ENCODE measurements at regions not wholly inside any gene's neighbourhood (a gene's known extent, or its start where the extent isn't known, plus 50 kb on each side); places are given as distances from the start of the nearest gene placed in this dataset.

- H3K36me3 ChIP-seq (ENCODE audit: insufficient read depth) = no peaks in the 10 kb centered on the region
- H3K27ac ChIP-seq = no peak overlapping the region
- no peaks in the 10 kb centered on the region for H3K27me3 ChIP-seq (ENCODE audit: insufficient read depth, low read depth)
- no peaks in the 10 kb centered on the region for H3K79me2 ChIP-seq (ENCODE audit: insufficient read depth, low read depth)
- H2AFZ ChIP-seq (ENCODE audit: low read depth) = no peak overlapping the region
- H3K4me3 ChIP-seq (IDR thresholded peaks at IDR 0.05; ENCODE audit: insufficient read depth, low read depth, low read length) = no peak overlapping the region
- no peak for TF ChIP-seq CTCF (conservative IDR thresholded peaks at IDR 0.05; ENCODE audit: low read depth, low read length)
- H3K9ac ChIP-seq = no peak overlapping the region
- no peak overlapping the region for H3K4me2 ChIP-seq
- no peaks in the 10 kb centered on the region for H3K4me1 ChIP-seq (ENCODE audit: low read depth, poor library complexity, severe bottlenecking)
- no peaks in the 10 kb centered on the region for H4K20me1 ChIP-seq (ENCODE audit: insufficient read depth)
Observed at GRCh38 chr7:26587536-26587935, 276.9 kb downstream of the SKAP2 start.

GRCh38 chr7:26588511-26588910 lies 275.9 kb downstream of the SKAP2 start:
- Histone ChIP-seq H3K27ac (no peak overlapping the region), H3K36me3 (ENCODE audit: insufficient read depth) (no peaks in the 10 kb centered on the region), H2AFZ (ENCODE audit: low read depth) (no peak overlapping the region), H4K20me1 (ENCODE audit: insufficient read depth) (no peaks in the 10 kb centered on the region), H3K27me3 (ENCODE audit: insufficient read depth, low read depth) (no peaks in the 10 kb centered on the region), H3K4me1 (ENCODE audit: low read depth, poor library complexity, severe bottlenecking) (no peaks in the 10 kb centered on the region), H3K4me3 (IDR thresholded peaks at IDR 0.05; ENCODE audit: insufficient read depth, low read depth, low read length) (no peak overlapping the region), H3K79me2 (ENCODE audit: insufficient read depth, low read depth) (no peaks in the 10 kb centered on the region), H3K4me2 (no peak overlapping the region), H3K9ac (no peak overlapping the region)
- TF ChIP-seq CTCF (conservative IDR thresholded peaks at IDR 0.05; ENCODE audit: low read depth, low read length) = no peak

GRCh38 chr7:26590709-26591108 lies 273.7 kb downstream of the SKAP2 start:
- H2AFZ ChIP-seq (ENCODE audit: low read depth) = no peak overlapping the region
- H3K79me2 ChIP-seq (ENCODE audit: insufficient read depth, low read depth) = no peaks in the 10 kb centered on the region
- no peaks in the 10 kb centered on the region for H3K36me3 ChIP-seq (ENCODE audit: insufficient read depth)
- H4K20me1 ChIP-seq (ENCODE audit: insufficient read depth) = no peaks in the 10 kb centered on the region
- H3K27me3 ChIP-seq (ENCODE audit: insufficient read depth, low read depth) = no peaks in the 10 kb centered on the region
- no peak overlapping the region for H3K4me2 ChIP-seq
- no peak overlapping the region for H3K9ac ChIP-seq
- no peak for TF ChIP-seq CTCF (conservative IDR thresholded peaks at IDR 0.05; ENCODE audit: low read depth, low read length)
- no peaks in the 10 kb centered on the region for H3K4me1 ChIP-seq (ENCODE audit: low read depth, poor library complexity, severe bottlenecking)
- no peak overlapping the region for H3K4me3 ChIP-seq (IDR thresholded peaks at IDR 0.05; ENCODE audit: insufficient read depth, low read depth, low read length)
- H3K27ac ChIP-seq = no peak overlapping the region

- H3K4me1 ChIP-seq (ENCODE audit: low read depth, poor library complexity, severe bottlenecking) = no peaks in the 10 kb centered on the region
- no peak overlapping the region for H3K4me2 ChIP-seq
- H3K79me2 ChIP-seq (ENCODE audit: insufficient read depth, low read depth) = no peaks in the 10 kb centered on the region
- no peak for TF ChIP-seq CTCF (conservative IDR thresholded peaks at IDR 0.05; ENCODE audit: low read depth, low read length)
- H3K27me3 ChIP-seq (ENCODE audit: insufficient read depth, low read depth) = no peaks in the 10 kb centered on the region
- no peak overlapping the region for H2AFZ ChIP-seq (ENCODE audit: low read depth)
- no peak overlapping the region for H3K27ac ChIP-seq
- H3K36me3 ChIP-seq (ENCODE audit: insufficient read depth) = no peaks in the 10 kb centered on the region
- H3K9ac ChIP-seq = no peak overlapping the region
- no peak overlapping the region for H3K4me3 ChIP-seq (IDR thresholded peaks at IDR 0.05; ENCODE audit: insufficient read depth, low read depth, low read length)
- no peaks in the 10 kb centered on the region for H4K20me1 ChIP-seq (ENCODE audit: insufficient read depth)
Observed at GRCh38 chr7:26592011-26592410, 272.4 kb downstream of the SKAP2 start.

GRCh38 chr7:26593393-26593792 lies 271.0 kb downstream of the SKAP2 start:
- no peak overlapping the region for H3K27ac ChIP-seq
- no peak overlapping the region for H3K4me3 ChIP-seq (IDR thresholded peaks at IDR 0.05; ENCODE audit: insufficient read depth, low read depth, low read length)
- H3K36me3 ChIP-seq (ENCODE audit: insufficient read depth) = no peaks in the 10 kb centered on the region
- H3K4me1 ChIP-seq (ENCODE audit: low read depth, poor library complexity, severe bottlenecking) = no peaks in the 10 kb centered on the region
- no peak overlapping the region for H3K4me2 ChIP-seq
- no peak overlapping the region for H2AFZ ChIP-seq (ENCODE audit: low read depth)
- no peaks in the 10 kb centered on the region for H4K20me1 ChIP-seq (ENCODE audit: insufficient read depth)
- no peak overlapping the region for H3K9ac ChIP-seq
- no peaks in the 10 kb centered on the region for H3K27me3 ChIP-seq (ENCODE audit: insufficient read depth, low read depth)
- no peaks in the 10 kb centered on the region for H3K79me2 ChIP-seq (ENCODE audit: insufficient read depth, low read depth)
- TF ChIP-seq CTCF (conservative IDR thresholded peaks at IDR 0.05; ENCODE audit: low read depth, low read length) = no peak

Data from KMS-11 (cell line).